GM21367 (cell line): ENCODE measurements at regions not wholly inside any gene's neighbourhood (a gene's known extent, or its start where the extent isn't known, plus 50 kb on each side); places are given as distances from the start of the nearest gene placed in this dataset.

ENCODE experiments used
- ATAC-seq: cut with Tn5 transposase; IDR thresholded peaks from one replicate; pipeline ENCODE4 v1.9.1; 2021; ENCODE audit not compliant: unreplicated experiment

DNA sequence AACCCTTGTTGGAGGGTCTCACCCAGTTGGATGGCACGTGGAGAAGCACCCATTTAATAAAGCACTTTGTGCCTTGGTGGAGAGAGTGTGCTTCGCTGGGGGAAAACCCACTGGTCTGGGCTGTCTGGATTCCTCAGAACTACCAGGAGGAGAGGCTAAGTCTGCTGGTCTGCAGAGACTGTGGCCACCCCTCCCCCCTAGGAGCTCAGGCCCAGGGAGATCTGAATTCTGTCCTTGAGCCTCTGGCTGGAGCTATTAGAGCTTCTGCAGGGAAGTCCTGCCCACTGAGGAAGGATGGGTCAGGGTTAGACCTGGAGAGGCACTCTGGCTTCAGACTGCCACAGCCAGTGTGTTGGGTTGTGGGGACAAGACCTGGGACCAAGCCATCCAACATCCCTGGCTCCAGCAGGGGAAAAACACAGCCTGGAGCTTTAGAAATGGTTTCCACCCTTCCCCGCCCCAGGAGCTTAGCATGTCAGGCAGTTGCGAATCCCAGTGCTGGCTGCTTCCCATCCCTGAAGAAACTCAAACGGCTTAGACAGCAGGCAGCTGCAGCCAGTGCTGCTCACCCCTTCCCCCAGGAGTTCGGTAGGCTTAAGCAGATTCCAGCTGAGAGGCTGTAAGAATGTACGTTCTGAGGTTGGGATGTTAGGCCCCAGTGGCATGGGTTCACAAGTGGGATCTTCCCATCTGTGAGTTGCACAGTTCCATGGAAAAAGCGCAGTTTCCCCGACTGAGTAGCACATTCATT is 288.3 kb downstream of the TGFB2 start:
- ATAC-seq = no peak

DNA sequence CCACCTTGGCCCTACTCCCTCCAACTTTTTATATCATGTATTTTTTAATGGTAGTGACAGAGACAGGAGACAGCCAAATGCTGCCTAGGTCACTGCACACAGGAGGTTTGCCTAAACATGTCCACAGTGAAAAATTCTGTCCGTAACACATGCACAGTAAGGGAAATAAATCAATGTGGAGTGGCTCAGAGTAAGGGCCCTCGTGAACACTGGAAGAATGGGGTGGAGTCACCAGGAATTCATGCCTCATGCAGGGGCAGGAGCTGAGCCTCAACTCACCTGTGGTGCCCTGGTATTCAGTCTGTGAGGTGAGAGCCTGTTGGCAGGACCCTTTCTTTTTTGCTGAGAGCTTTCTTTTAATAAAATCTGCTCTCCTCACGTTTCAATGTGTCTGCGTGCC is 289.1 kb downstream of the TGFB2 start:
- no peak for ATAC-seq

DNA sequence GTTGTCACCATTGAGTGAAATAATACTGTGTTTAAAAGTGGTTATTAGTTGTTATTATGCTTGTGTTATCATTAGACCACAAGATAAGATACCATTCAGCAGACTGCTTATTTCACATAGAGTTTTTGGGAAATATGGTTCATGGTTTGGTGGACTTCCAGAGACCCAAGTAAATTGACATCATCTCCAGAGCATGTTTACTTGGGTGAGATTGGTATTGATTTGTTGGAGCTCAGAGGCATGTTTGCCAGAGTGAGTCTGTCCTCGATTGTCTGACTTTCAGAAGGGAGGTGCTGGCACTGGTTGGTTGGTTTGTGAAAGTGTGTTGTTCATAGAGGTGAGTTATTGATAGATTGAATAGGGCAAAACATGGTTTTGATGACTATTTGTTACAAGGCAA is 291.4 kb downstream of the TGFB2 start:
- no peak for ATAC-seq

DNA sequence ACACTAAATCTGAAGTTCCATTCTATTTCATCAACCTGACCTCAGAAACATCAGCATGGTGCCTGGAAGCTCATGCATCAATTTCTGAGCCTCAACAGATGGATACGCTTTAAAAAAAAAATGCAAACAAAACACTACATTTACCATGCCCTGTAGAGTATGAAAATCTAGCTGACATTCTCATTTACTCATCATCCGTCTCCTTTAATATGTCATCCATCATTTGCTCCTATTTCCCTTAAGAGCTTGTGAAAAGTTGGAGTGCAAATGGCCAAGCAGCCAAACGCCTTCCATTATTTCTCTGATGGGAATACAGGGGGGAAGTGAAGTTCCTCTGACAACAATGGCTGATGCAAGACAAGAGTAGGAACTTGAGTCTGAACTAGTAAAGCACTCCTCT is 295.0 kb downstream of the TGFB2 start:
- no peak for ATAC-seq

DNA sequence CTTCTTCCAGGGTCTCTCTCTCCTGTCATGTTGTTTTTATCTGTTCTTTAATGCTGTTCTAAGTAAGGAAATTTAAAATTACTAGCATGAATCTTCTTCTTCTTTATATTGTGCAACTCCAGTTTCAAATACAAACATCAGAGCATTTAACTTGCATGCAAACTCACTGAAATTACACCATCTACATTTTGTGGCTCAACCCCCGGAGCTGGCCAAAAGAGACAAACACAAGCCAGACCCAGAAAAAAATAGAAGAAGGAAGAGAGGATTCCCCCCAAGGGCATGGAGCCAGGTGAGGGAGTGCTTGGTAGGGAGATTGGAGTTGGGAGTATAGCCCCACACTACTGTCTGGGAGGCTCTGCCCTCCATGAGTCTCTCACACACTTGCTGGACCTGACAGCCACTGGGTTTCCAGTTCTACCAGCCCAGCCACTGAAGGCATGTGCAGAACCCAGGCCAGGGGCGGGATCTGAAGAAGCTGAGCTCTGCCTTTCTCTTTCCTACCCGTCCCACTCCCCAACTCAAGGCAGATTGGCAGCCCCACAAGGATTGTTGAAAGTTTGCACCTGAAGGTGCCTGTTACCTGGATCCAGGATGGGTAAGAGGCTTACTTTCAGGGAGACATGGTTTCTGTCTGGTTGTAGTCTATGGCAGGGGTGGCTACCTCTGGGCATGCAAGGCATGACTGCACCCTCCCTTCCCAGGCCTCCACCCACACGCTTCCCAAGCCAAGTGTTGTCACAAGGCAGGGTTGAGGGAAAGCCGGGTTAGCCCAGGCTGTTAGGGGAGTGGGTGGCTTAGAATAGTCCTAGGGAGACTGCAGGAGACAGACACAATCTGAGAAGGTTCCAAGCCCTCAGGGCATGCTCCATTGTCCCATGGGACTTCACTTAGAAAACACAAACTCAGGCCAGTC is 297.2 kb downstream of the TGFB2 start:
- ATAC-seq = no peak

DNA sequence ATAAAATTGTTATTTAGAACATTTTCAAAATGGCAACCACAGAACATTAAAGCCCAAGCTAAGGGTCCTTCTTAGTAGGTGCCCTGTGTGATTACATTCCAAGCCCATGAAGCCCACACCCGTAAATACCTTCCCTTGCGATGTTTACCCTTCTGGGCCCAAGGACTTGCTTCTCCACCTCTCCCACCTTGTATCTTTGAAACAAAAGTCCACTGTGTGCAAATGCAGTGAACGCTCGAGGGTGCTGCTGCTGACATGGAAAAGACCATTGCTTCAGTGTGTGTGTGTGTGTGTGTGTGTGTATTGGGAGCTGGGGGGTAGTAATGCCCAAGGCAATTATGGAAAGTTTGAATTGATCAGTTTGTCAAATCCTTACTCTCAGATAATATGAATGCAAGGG is 298.1 kb downstream of the TGFB2 start:
- ATAC-seq = no peak

DNA sequence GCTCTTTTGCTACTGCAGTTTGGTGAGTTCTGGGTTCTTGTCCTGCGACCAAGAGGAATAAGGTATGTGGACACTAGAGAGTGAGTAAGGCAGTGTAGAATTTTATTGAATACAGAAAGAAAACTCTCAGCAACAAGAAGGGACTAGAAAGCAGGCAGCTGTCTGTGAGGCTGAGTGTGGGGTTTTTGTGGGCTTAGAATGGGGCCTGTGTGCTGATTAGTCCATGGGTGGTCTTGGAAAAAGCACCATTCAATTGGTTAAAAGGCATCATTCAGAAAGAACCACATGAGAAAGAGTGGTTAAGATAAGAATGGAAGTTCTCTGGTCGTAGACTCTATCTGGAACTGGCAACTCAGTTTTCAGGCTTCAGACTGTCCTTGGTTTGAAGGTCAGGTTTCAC is 298.8 kb downstream of the TGFB2 start:
- ATAC-seq = no peak

DNA sequence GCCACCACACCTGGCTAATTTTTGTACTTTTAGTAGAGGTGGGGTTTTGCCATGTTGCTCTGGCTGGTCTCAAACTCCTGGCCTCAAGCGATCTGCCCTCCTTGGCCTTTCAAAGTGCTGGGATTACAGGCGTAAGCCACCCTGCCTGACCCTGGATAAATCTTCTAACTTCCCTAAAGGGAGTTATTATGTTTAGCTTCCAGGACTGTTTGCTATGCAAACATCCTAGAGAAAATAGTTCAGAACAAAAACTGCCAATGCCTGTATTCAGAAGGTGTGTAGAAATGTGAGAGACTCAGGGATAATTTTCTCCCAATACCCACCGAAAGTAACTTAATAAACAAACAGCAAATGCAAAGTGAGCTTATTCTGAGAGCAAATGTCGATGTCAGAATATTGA is 301.2 kb downstream of the TGFB2 start:
- no peak for ATAC-seq

DNA sequence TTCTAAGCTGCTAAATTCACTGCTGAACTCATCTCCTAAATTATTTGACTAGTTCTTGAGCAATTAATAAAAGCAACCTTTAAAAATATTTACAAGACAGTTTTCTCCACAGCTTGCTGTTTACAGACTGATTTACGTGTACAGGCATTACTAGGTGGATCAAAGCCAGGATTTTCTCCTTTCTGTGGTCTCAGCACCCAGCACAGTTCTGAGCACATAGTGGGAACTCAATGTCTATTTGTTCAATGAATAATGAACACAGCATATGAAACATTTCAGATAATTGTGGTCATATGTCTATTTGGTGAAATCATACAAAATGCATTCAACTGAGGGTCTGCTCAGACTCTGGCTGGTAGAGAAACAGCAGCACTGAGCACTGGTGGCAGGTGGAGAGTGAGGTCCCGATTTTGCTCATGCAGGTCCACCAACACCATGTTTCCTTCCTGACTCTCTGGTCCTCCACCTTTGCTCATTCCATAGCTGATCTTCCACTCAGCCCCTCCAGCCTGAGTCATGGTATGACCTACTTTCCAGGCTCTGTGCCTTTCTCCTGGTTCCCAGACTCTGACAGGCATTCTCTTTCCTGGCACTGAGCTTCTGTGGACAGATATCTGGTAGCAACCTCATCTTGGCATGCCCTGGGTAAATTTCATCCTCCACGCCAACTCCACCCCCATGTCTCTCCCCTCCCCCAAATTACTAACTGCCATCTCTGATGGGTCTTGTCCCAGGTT is 311.3 kb downstream of the TGFB2 start:
- no peak for ATAC-seq

DNA sequence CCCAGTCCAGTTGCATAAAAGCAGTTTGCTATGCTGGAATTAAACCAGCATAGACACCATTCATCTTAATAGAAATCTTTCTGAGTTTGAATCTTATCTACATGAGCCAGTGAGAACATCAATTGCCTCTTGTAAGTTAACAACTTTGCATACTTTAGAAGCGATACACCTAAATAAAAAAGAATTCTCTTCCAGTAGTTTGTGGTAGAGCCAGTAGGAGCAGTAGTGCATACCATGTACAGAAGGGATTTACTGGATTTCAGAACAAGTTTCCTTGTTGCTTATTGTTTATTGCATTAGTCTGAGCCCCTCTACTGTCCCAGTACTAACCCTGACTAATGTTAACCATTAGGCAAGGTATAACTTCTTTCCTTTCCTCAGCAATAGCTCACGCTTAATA is 313.1 kb downstream of the TGFB2 start:
- ATAC-seq = no peak

DNA sequence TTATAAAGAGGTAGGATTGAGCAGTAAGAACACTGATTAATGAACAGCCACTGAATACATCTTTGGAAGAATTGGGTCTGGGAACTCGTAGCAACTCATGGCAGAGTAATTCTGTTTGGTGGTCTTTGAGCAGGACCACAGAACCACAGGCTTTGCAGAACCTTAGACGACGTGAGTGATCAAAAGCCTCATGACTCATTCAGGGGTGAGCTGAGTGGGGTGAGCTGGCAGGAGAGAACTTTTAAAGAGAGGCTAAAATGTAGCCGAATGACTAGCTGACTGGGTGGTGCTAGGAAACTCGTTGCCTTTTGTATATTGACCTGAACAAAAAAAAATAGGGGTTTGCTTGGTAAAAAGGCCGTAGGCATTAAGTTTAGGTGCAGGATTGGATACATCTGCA is 313.8 kb downstream of the TGFB2 start:
- no peak for ATAC-seq

DNA sequence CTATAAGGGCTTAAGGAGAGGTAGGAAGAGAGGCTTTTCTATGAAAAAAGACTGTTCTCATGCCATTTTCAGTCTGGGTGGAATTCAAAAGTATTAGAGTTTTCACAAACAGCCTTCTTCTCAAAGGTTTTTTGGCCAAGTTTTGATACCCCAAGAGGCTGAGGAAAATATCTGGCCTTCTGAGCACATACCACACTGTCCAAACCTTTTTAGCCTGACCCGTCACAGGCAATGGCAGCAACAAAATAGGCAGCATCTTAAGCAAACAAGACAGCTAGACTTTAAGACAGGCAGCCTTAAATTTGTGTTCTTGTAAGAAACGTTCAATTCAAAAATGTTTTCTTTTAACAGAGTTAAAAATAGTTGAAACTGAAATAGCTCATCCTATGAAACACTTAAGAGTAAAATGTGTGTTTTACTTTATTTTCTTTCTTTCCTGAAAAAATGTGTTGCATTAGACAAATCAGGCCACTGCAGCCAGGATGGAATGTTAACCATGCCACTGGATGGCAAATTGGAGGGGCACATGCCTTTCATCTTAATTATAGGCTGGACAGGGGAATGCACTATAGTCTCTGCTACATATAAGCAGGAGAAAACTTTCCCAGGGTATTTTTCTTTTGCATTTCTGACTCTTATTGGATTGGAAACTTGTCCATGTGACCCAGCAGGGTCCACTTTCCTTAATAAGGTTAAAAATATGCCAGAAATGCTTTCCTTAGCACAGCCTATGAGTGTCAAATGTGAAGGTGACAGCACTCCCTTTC is 315.0 kb downstream of the TGFB2 start:
- no peak for ATAC-seq

DNA sequence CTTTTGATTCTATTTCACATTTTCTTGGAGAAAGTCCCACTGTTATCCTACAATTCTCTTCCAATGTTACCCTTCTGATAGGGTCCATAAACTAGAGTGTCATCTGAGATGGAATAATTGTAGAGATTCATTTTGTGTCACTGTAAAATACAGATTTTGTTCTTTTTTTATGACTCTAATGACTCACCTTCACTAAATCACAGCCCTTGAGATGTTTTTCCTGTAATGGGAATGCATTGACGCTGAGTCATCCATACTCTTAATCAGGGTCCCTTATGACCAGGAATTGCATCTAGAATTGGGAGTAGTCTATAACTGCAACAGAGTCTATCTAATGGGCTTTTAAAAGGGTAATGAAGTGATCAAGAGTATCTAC is 315.5 kb downstream of the TGFB2 start:
- no peak for ATAC-seq

DNA sequence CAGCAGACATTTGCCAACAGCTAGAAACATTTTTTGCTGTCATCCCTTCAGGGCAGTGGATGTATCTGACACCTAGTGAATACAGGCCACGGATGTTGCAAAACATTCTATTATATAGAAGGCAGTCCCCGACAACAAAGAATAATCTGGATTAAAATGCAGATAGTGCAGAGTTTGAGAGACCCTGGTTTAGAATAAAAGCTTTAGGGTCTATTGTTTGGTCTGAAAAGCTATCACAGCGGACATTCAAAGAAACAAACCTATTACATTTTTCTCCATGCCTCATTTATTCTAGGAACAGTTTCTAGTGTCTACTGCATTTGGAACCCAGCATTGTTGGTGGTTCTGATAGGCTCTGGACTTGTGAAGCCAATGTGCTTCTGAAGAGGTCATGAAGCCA is 316.3 kb downstream of the TGFB2 start:
- ATAC-seq = no peak

DNA sequence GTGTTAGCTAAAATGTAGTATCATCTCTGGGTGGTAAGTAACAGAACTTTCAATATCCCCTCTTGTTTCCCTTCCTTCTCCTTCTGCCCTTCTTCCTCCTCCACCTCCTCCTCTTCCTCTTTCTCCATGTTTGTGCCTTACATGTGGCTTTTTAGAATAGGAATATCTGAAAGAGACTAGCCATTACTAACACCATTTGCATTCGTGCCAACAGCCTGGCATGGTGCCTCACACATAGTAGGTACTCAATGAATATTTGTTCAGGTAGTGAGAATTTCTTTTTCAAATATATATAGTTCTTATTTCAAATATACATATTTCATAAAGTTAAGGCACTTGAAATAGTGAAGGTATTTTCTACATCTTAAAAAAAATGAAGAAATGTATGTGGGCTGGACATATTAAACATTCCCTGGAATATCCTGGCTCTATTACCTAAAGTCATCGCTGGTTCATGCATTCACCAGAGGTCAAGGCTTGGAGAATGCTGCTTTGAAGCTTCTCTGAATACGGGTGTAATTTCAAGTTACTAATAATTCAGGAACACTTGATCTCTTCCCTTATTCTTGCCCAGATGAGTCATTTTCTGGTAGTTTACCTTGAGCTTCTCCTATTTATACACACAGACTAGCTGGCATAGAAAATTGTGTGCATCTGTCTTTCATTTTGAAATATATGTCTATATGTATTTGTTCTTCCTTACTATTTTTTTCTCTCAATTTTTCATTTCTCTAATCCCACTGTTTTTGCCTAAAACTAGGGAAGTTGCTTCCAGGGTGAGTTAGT is 319.4 kb downstream of the TGFB2 start:
- no peak for ATAC-seq

DNA sequence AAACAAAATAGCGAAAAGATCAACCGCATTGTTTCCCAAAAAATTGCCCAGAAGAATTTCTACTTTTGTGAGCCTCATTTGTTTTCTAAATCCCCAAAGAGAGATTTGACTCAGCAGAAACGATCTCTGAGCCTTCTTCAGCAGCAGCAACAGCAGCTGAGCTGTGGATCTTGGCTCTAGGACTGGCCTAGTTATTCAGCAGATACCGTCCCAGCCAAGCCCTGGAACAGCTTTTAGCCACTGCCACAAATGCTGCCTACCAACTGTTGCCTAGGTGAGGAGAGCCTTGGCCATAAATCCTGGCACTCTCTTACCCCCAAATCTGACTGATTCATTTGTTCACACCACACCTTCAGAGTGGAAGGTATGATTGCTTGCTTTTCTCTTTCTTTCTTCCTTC is 320.1 kb downstream of the TGFB2 start:
- no peak for ATAC-seq

DNA sequence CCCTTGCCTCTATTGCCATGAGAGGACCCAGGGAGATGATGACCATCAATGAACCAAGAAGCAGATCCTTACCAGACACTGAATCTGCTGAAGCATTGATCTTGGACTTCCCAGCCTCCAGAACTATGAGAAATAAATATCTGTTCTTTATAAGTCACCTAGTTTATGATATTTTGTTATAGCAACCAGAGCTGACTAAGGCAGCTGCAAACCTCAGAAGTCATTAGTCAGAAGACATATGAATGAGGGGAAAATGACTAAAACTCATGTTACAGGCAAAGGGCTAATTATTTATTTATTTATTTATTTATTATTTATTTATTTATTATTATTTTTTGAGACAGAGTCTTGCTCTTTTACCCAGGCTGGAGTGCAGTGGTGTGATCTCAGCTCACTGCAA is 321.1 kb downstream of the TGFB2 start:
- ATAC-seq = no peak

DNA sequence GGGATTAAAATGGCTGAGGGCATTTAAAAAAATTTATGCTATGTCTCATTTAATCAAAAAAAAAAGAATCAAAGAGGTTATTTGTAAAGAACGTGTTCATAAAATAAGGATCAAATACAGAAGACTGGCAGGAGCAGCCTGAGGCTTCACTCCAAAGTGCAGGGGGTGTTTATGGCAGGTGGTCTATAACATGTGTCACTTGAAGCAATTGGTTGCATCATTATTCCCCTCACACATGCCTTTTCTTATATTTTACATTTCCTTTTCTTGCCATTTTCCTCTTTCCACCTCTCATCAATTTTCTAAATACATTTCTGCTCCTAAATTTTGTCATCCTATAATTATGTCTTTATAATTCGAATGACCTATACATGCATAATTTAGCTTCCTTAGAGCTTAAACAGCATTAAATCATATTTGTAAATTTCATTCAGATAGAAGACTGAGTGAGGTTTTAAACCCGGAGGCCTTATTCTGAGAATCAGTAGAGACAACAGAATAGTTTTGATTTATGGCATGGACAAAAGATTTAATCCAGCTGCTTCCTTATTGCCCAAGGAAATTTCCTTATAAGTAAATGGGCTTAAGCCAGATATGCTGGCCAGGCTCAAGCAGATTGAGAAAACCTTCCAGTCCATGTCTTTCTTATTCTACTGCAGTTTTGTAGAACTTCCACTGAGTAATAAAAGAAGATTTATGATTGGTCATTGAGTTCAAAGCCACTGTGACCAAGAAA is 322.8 kb downstream of the TGFB2 start:
- ATAC-seq = no peak

DNA sequence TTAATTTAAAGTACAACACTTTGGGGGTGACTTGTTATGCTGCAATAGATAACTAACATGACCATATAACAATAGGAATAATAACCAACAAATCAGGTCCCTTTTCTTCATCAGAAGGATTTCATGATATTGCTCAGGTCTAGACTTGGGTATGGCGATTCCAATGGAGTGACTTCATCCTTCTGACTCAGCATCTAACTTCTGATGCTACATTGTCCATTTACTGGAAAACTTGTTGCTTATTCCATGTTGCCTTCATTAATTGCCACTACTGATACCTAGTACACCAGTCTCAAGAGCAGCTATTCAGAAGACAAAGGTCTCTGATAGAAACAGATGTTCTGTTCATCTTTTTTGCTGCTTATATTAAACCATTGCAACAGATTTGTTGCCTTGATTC is 324.3 kb downstream of the TGFB2 start:
- no peak for ATAC-seq

DNA sequence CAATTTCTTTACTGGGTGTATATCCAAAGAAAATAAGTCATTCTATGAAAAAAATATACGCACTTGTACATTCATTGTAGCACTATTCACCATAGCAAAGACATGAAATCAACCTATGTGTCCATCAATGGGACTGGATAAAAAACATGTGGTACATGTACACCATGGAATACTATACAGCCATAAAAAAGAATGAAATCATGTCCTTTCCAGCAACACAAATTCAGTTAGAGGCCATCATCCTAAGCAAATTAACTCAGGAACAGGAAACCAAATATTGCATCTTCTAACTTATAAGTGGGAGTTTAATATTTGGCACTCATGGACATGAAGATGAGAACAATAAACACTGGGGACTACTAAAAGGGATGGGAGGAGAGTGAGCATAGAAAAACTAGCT is 325.7 kb downstream of the TGFB2 start:
- ATAC-seq = no peak
